HL-60 (cell line): ENCODE measurements at regions not wholly inside any gene's neighbourhood (a gene's known extent, or its start where the extent isn't known, plus 50 kb on each side); places are given as distances from the start of the nearest gene placed in this dataset.
A peak's percentile ranks its signal among the peaks of the same experiment; 100 is the strongest.

Experiments used
- DNase-seq, 2 experiments: peaks; one replicate each; pipeline ENCODE4 v3.0.0-alpha.2; 2010 to 2020; ENCODE audit warnings: low read depth in 1 of 2, low spot score in 1 of 2
- H3K27ac ChIP-seq: fragments of 250-450 bp; sonication (Bioruptor Pico); replicated peaks from 2 replicates; pipeline ENCODE4 v1.5.1; 2020; ENCODE audit warnings: mild to moderate bottlenecking, moderate library complexity
- H3K27me3 ChIP-seq: fragments of 250-450 bp; sonication (Bioruptor Pico); 2 replicates; pipeline ENCODE4 v1.5.1; 2021; ENCODE audit warnings: mild to moderate bottlenecking, moderate library complexity; ENCODE audit not compliant: insufficient read depth, poor library complexity, severe bottlenecking
- H3K4me3 ChIP-seq: replicated peaks from 2 replicates; pipeline ENCODE4 v1.5.1; 2011; ENCODE audit warnings: mild to moderate bottlenecking, control low read depth, low read length; ENCODE audit not compliant: insufficient read depth
- CTCF ChIP-seq: IDR thresholded peaks from one replicate; pipeline ENCODE4 v1.5.1; 2011; ENCODE audit warnings: low read length, control low read depth, inconsistent platforms; ENCODE audit not compliant: insufficient read depth
- GABPA ChIP-seq: IDR thresholded peaks from 2 replicates; pipeline ENCODE4 v1.6.1; 2012; ENCODE audit warnings: low read depth
- POLR2AphosphoS5 ChIP-seq: IDR thresholded peaks from 2 replicates; pipeline ENCODE4 v1.6.1; 2012; ENCODE audit warnings: low read depth
- REST ChIP-seq: IDR thresholded peaks from 2 replicates; pipeline ENCODE4 v1.6.1; 2012; ENCODE audit warnings: low read depth; ENCODE audit not compliant: insufficient replicate concordance
- SPI1 ChIP-seq: IDR thresholded peaks from 2 replicates; pipeline ENCODE4 v1.6.1; 2012; ENCODE audit warnings: low read depth, mild to moderate bottlenecking, borderline replicate concordance

DNA sequence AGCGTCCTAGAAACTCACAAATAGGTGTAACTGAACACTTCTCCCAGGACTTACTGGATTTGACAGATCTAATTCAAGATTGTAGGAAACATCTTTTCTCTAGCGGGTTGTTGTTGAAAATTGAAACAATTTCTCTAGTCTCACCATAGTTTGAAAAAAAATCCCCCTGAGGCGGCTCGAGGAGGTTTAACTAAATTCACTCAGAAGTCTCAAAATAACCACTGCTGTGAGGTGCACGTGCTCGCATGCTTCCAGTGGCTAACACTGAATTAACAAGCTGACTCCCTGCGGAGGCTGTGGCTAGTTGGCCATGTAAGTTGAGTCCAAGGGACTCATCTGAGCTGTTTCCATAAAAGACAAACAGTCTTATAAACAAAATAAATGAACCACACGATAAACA lies 503.9 kb downstream of the OCA2 start:
- no peaks in the 10 kb centered on the region for H3K27me3 ChIP-seq
- TF ChIP-seq SPI1 (no peak), REST (no peak), GABPA (no peak), CTCF (no peak), POLR2AphosphoS5 (no peak)
- H3K4me3 ChIP-seq, result no peak overlapping the region
- DNase-seq, result no peak
- H3K27ac ChIP-seq, result no peak overlapping the region

GRCh38 chr15:27592036-27592760 lies 506.9 kb downstream of the OCA2 start:
- Histone ChIP-seq H3K27ac (no peak overlapping the region), H3K27me3 (no peaks in the 10 kb centered on the region), H3K4me3 (no peak overlapping the region)
- TF ChIP-seq REST (peak; percentile 86), GABPA (no peak), CTCF (no peak), SPI1 (no peak), POLR2AphosphoS5 (no peak)
- no peak for DNase-seq
